ENCODE measurements at regions not wholly inside any gene's neighbourhood (a gene's known extent, or its start where the extent isn't known, plus 50 kb on each side); places are given as distances from the start of the nearest gene placed in this dataset.
"Not testable (repeated sequence)": the region's sequence is repeated elsewhere in the genome, so short reads cannot be mapped to it uniquely, and the experiment has no call there.

GRCh38 chr22:47613606-47614350, 851.3 kb downstream of the TBC1D22A start:
- no peak for DNase-seq

GRCh38 chr22:47613181-47613580, 850.7 kb downstream of the TBC1D22A start:
- not testable (repeated sequence) for DNase-seq

GRCh38 chr22:47612311-47612910, 850.0 kb downstream of the TBC1D22A start:
- no peak for DNase-seq

- no peak for DNase-seq
Observed at GRCh38 chr22:47610764-47611163, 848.3 kb downstream of the TBC1D22A start.

GRCh38 chr22:47610281-47610680, 847.8 kb downstream of the TBC1D22A start:
- DNase-seq = no peak

GRCh38 chr22:47609653-47610052, 847.2 kb downstream of the TBC1D22A start:
- DNase-seq = no peak

- no peak for DNase-seq
Observed at GRCh38 chr22:47608421-47608820, 846.0 kb downstream of the TBC1D22A start.

- DNase-seq = no peak
Observed at GRCh38 chr22:47607486-47607885, 845.0 kb downstream of the TBC1D22A start.

GRCh38 chr22:47606426-47606825, 844.0 kb downstream of the TBC1D22A start:
- DNase-seq = no peak

- DNase-seq = no peak
Observed at GRCh38 chr22:47605886-47606285, 843.4 kb downstream of the TBC1D22A start.

- DNase-seq = no peak
Observed at GRCh38 chr22:47605441-47605840, 843.0 kb downstream of the TBC1D22A start.

GRCh38 chr22:47604563-47604962, 842.1 kb downstream of the TBC1D22A start:
- DNase-seq = no peak

GRCh38 chr22:47602732-47603131, 840.3 kb downstream of the TBC1D22A start:
- no peak for DNase-seq

- DNase-seq = no peak
Observed at GRCh38 chr22:47601666-47602065, 839.2 kb downstream of the TBC1D22A start.

- DNase-seq = no peak
Observed at GRCh38 chr22:47600791-47601625, 838.6 kb downstream of the TBC1D22A start.

- no peak for DNase-seq
Observed at GRCh38 chr22:47600281-47600680, 837.8 kb downstream of the TBC1D22A start.

GRCh38 chr22:47599753-47600152, 837.3 kb downstream of the TBC1D22A start:
- DNase-seq = no peak

- no peak for DNase-seq
Observed at GRCh38 chr22:47598864-47599263, 836.4 kb downstream of the TBC1D22A start.

- DNase-seq = no peak
Observed at GRCh38 chr22:47597041-47597440, 834.6 kb downstream of the TBC1D22A start.

GRCh38 chr22:47596176-47596690, 833.8 kb downstream of the TBC1D22A start:
- DNase-seq = no peak

- no peak for DNase-seq
Observed at GRCh38 chr22:47594836-47595521, 832.5 kb downstream of the TBC1D22A start.

GRCh38 chr22:47593911-47594311, 831.5 kb downstream of the TBC1D22A start:
- DNase-seq = no peak

- DNase-seq = no peak
Observed at GRCh38 chr22:47593291-47593690, 830.8 kb downstream of the TBC1D22A start.

Data from NCI-H1048 (cell line).